Stimulated activated CD8-positive, alpha-beta memory T cell treated with anti-CD3 and anti-CD28 coated beads, Interleukin-15, amount 100 ng/mL, for 4 hours (primary cell): ENCODE measurements at regions not wholly inside any gene's neighbourhood (a gene's known extent, or its start where the extent isn't known, plus 50 kb on each side); places are given as distances from the start of the nearest gene placed in this dataset.
"Not testable (repeated sequence)": the region's sequence is repeated elsewhere in the genome, so short reads cannot be mapped to it uniquely, and the experiment has no call there.

Experiments
- DNase-seq, 2 donors: peaks; one replicate each; pipeline ENCODE4 v3.0.0-alpha.2; 2020; ENCODE audit warnings: low read depth in 2 of 2

DNA sequence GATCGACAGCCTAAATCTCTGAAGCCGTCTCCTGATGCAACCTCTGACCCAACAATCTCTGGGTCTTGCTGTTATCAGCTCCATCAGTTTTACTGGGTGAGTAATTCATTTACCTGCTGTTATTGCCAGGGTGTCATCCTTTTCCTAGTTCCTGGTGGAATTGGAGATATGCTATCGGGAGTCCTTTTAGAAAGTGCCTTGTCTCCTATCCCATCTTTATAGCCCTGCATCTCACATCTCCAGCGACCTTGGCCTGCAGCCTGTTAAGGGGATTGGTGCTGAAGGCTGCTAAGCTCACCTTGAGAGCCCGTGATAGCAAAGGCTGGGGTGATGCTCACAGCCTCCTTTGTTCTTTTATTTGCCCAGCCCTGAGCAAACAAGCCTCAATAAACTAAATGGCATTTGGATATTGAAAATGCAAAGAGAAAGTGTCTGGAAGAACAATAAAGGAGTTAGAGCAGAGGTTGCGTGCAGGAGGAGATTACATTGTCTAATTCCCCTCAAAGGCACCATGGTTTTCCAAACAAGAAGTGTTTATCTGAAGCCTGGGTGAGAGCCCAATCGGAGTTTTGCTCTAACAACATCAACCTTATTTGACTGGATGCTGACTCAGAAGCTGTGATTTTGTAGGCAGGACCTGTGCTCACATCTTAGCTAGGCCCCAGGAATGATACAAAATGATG lies 101.8 kb downstream of the RPLP1 start:
- no peak for DNase-seq

DNA sequence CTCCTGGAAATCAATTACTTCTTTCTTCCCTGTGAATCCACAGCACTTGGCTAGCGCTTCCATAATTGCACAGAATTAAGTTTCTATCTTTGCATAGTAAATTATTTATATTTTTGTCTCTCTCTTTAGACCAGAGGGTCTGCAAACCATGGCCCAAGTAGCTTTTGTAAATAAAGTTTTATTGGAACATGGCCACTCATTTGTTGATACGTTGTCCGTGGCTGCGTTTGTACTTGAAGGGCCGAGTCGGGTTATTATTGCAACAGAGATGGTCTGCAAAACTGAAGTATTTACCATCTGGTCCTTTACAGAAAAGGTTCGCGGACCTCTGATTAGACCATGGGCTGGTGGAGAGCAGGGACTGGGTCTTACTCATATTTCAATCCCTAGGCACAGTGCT lies 102.5 kb downstream of the RPLP1 start:
- DNase-seq, result no peak

DNA sequence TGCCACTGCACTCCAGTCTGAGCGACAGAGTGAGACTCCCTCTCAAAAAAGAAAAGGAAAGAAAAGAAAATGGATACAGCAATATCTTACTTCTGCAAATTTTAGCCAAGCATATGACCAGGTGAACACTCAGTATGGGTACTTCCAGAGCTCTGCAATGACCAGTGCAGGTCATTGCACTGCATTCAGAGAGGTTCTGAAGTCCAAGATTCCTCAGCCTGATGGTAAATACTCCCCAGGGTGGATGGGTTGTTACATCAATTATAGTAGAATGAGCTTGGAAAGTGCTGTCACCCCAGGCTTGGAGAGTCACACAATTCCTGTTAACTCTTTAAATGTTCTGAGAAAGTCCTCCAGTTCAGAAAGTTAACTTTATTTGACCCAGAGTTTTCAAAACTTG lies 103.7 kb downstream of the RPLP1 start:
- no peak for DNase-seq

DNA sequence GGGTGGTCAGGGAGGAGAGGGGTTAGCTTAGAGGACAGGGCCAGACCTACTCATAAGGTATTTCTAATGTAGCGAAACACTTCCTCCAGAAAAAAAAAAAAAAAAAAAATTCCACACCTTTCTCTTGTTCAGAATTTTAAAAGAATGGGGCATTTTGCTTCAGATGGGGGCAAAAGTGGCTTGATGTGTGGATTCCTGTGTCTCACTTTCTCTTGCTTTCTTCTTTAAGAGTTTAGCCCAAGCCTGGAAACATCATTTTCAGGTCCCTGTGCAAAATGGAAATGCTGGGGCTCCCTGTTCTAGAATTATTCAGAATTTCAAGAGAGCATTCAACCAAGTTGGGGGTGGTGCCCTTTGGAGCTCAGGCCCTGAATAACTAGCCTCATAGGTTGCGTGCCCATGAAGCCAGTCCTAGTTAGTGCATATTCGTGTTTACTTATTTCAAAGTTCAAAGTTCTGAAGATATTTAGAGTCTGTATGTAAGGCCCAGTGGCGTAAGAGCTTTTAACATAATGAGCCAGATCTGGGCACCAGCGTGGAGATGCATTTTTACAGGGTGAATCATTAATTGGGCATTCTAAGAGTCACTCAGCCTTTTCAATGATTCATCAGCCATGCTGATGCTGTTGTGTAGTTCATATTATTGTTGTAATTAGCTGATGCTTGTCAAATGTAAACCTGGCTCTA lies 104.5 kb downstream of the RPLP1 start:
- no peak for DNase-seq

DNA sequence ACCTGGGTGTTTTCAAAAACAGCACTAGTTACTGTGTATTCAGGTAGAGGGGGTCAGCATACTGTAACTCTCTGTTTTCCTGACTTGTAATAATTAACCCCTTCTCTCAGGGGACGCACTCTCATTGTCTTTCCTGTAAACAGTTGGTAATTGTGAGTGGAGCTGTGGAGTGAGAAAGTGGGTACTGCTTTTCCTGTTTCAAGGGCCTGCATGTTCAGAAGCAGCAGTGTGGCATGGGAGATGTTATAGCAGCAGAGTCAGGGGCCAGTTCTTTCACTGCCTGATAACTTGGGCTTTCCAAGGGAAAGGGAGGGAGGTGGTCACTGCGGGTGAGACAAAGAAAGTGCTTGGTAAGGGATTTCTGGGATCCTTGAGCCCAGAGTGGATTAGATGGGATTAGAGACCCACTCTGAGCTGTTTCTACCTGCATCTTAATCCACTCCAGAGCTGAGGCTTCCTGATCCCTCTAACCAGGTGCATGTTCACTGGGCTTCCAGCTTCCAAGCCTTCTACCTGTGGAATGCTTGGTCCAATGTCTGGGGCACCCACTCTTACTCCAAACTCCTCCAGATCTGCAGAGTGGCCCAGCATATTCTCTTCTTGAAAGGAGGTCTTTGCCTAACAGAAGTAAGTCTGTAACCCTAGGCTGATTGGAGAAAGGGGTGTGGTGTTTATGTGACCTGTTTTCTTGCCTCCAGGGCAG lies 105.2 kb downstream of the RPLP1 start:
- no peak for DNase-seq

DNA sequence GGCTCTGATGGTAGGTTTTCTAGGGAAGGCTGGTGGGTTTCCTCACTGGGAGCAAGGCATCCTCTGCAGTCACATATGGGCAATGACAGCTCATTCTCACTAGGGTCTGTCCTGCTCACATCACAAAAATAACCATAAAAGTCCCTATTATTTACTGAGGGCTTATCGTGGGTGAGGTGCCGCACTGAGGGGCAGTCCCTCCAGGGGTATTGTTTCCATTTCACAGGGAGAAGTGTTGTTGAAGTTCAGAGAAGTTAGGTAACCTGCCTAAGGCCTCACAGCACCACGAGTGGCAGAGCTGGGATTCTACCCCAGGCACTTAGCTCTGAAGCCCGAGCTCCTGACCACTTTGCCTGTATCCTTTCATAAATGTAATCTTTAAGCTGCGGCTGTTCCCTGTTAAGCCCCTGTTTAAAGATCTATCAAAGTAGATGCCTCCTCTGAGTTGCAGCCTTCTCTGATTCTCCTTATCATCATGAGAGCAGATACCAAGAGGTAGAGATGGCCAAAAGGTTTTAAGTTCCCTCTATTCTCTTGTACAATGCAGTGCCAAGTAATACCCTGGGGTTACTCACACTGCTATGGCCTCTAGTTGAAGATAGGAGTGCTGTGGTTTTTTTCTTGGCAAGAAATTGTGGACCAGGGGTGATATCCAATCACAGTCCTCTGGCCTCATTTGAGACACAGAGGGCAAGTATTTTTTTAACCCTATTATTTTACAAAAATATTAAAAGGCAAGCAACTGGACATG lies 107.0 kb downstream of the RPLP1 start:
- no peak for DNase-seq

DNA sequence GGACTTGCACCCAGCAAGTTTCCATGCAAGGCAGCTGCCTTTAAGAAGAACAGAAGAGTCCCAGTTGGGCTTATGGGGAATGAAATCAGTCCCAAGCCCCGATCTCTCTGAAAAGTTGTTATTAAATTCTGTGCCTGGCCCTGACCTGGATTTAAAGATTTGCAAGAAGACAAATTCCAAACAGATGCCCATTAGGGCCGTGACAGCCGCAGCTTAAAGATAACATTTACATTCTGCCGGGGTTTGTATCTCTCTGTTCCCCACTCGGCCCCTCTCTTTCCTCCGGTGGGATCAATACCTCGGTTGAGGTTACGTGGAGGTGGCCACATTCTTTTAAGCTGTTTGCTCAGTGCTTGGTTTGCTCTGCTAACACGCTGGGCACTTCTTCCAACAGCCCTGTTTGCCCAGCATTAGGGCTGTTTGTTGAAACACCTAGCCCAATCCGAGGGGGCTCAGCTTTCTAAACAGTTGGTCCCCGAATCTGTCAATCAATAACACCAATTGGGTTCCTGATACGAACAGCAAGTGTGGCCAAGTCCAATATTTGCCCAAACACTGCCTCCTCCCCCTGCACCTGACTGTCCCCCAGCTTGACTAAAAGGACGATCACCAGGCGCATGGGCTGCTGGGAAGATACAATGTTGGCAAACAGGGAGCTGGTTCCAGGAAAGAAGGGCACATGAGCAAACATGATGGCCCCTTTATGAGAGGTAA lies 108.6 kb downstream of the RPLP1 start:
- DNase-seq, result no peak

DNA sequence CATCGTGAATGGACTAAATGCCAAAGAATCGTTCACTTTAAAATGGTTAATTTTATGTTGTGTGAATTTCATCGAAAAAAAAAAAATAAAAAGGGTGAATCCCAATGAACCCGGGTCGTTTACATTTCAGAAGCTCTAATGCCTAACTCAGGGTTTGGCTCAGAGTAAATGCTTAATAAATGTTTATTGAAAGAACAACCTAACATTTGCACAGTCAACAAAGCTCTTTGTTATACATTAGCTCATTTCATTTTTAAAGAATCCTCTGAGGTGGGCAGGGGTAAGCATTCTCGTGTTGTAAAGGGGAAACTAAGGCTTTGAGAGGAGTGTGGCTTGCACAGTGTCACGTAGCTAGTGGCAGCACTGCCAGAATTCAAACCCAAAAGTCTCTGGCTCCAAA lies 109.5 kb downstream of the RPLP1 start:
- DNase-seq, result no peak

DNA sequence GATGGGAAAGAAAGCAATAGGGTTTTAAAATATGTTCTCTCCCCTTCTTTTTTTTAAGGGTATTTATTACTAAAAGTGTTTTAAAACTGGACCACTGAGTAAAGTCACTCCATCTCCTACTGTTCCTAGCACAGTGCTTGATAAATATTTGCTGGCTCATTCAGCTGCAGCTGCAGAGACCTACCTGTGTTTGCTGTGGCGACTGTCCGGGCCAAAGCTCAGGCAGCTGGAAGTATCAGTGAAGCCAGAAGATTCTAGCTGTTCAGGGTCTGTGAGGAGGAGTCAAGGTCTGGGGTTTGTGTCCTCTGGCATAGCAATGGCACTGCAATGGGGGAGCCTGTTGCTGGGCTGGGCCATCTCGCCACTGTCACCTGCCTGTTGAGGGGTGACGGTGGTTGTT lies 109.9 kb downstream of the RPLP1 start:
- DNase-seq, result no peak

DNA sequence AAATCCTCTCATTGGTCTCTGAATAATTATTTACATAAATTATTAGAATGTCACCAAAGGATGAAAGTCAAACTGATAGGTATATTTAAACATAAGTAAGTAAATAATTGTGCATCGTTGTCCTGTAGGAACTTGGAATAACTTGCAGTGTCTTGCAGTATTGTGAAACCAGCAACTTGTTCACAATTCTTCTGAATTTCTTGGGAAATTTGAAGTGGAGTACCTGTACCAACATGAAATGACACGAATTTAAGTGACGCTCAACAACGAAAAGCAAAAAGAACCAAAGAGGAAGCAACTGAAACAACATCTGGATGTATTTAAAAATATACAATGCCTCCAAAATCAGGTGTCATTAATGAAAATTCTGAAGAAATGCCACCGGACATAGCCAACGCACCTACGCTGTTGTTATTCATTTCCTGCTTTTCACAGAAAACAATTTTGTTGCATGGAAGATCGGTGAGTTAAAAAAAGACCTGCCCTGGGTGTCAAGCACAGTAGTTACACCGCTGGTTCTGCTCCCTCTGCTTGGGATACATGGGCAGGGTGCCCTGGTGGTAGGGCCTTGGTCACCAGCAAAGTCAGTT lies 112.5 kb downstream of the RPLP1 start:
- DNase-seq, result no peak

DNA sequence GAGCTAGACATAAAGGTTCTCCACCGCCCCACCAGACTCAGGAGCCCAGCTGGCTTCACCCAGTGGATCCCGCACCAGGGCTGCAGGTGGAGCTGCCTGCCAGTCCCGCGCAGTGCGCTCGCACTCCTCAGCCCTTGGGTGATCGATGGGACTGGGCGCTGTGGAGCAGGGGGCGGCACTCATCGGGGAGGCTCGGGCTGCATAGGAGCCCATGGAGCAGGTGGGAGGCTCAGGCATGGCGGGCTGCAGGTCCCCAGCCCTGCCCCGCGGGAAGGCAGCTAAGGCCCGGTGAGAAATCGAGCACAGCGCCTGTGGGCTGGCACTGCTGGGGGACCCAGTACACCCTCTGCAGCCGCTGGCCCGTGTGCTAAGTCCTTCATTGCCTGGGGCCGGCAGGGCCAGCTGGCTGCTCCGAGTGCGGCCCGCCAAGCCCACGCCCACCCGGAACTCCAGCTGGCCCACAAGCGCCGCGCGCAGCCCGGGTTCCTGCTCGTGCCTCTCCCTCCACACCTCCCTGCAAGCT lies 114.7 kb downstream of the RPLP1 start:
- not testable (repeated sequence) for DNase-seq

DNA sequence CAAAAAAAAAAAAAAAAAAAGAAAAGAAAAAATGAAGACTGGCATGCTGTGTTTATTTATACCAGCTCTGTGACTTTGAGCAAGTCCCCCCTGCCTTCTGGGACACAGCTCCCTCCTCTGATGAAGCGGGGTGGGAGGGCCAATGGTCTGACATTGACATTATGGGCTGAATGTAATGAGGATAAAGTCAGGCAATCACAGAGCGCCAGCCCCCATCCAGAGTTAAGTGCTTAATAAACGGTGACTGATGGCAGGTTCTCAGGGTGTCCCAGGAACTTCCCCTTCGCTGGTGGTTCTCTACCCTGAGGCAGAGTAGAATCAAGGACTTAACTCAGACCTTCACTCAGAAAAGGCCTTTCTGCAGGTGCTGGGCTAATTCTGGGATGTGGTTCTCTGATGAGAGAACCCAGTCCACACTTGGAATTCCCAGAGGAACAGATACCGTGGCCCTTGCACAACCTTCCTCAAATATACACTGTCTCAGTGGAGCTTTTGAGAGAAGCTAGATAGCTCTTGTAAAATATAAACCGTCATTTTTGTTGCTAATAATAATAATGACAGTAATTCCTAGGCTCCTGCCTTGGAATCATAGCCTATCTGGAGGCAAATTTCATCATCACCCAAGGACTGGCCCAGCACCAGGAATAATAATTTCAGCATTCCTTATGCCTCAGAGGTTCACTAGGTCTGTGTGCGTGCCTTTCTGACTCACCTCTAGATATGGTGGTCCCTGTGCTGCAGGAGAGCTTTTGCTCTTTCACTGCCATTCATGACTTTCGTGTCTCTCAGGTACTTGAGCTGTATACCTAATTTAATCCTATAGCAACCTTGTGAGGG lies 115.8 kb downstream of the RPLP1 start:
- DNase-seq, result no peak

DNA sequence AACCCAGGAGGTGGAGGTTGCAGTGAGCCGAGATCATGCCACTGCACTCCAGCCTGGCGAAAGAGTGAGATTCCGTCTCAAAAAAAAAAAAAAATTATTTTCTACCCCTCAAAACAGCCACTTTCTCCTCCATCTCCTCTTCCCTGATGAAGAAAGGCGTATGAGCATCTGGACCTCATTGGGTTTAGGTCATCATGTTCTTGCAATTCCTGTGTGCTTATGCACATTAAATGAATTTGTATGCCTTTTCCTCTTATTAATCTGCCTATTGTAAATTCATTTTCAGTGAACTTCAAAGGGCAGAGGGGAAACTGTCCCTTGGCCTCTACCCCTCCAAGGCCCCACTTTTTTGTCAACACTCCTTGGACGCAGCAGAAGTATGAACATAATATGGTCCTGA lies 117.8 kb downstream of the RPLP1 start:
- no peak for DNase-seq

DNA sequence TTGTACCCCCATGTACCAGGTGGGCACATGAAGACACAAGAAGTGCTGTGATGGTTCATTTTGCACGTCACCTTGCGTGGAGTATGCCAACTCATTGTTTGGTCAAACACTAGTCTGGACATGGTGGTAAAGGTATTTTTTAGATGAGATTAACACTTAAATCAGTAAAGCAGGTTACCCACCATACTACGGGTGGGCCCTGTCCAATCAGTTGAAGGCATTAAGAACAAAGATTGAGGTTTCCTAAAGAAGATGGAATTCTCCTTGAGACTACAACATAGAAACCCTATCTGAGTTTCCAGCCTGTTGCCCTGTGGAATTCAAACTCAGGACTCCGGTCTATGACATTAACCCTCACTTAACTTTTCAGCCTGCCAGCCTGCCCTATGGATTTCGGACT lies 118.4 kb downstream of the RPLP1 start:
- DNase-seq, result no peak

DNA sequence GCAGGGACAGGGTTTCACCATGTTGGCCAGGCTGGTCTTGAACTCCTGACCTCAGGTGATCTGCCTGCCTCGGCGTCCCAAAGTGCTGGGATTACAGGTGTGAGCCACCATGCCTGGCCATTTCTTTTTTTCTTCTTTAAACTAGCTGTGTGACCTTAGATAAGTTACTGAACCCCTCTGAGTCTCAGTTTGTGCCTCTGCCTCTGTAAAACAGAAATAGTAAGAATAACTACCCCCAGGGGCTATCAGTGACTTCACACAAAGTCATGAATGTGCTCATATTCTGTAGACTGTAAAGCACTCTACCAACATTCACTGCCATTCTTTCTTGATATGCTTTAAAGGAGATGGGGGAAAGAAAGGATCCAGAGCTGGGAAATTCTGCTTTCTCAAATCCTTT lies 120.7 kb downstream of the RPLP1 start:
- DNase-seq, result not testable (repeated sequence)

DNA sequence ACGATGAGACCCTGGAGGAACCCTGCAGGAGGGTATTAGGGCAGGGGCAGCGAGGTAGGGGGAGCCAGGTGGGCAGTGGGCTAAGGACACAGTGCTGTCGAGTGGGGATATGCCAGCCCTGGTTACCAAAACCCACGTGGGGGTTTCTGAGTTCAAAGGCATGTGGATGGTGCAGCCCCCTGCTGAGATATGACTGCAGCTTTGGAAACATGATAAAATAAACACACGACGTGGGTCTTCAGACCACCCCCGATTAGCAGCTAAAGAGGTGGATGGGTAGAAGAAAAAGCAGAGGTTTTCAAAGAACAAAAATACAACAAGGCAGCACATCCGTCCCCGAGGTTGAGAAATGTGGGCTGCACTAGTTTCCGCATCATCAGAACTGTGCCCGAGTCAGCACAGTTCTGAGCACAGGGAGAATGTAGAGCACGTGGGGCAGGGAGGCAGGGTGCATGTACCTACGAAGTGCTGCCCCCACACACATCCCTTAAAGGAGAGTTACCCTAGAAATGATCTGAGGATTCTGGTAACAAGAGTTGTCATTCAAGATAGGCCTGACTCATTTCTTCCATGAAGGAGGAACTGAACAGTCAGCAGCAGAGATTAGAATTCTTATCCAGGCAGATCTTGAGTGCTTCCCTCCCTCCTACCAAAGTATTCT lies 121.3 kb downstream of the RPLP1 start:
- peak; percentile 15 to 31 for DNase-seq

DNA sequence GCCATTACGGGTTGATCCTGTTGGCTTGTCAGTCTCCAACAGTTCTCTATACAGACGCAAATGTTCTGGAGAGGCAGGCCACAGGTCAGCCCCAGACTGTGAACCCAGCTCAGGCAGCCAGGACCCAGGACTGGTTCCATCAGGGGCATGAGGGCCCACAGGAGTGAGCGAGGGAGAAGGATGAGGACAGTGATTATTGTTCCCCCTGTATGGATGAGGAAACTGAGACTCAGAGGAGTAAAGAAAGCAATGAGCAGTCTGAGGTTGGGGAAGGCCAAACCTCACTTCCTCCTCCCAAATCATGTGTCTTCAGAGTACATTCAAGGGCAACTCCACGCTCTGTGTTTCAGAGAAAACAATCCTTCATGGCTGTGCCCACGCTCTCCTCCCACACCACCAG lies 121.9 kb downstream of the RPLP1 start:
- DNase-seq, result no peak

DNA sequence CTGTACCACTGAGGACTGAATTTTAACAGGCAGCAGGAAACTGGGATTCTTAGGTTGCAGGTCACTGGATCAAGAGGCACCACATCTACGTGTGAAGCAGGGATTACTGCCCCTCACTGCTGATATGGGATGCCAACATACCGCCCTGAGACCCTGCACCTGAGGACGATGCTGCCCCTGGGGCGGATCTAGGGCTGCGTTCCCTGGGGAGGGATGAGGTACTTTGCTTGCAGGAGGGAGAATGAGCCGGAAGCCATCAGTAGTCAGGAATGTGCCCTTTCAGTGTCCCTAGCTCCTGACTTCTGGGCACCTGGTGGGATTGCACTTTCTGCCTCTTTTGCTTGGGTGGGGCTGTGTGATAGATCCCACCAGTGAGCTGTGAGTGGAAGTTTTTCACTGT lies 122.8 kb downstream of the RPLP1 start:
- DNase-seq, result no peak

DNA sequence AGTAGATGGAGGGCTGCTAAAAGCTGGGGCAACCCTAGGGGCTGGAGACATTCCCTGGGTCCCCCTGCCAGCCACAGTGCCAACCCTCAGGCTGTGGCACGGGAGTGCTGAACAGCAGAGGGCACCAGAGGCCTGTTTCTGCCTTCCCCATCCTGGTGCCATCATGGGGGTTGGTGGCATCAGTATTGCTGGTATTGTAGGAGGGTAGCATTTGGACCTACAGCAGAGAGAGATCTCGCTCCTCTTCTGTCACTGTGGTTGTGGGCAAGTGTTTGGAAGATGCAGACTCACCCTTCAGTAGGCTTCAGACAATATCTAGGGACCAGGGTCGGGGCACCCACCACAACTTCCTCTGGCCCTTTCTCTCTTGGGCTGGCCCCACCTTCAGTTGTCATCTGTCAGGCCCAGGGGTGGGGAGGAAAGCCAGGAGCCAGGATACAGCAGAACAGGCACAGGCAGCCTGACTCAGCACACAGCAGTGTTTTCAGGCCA lies 123.5 kb downstream of the RPLP1 start:
- DNase-seq, result peak; percentile 31 to 52
